H1 (cell line): ENCODE measurements at regions not wholly inside any gene's neighbourhood (a gene's known extent, or its start where the extent isn't known, plus 50 kb on each side); places are given as distances from the start of the nearest gene placed in this dataset.

Experiments used
- CTCF ChIA-PET: fragments of 300-600 bp; sonication (Branson Sonifier 250); formaldehyde crosslinking; loops from one replicate; lab custom pipeline; 2021; ENCODE audit not compliant: partially characterized antibody; lab: Charles Lee
- POLR2A ChIA-PET: fragments of 300-600 bp; sonication (Branson Sonifier 250); formaldehyde crosslinking; loops from one replicate; lab custom pipeline; 2021; ENCODE audit warnings: inconsistent platforms; ENCODE audit not compliant: partially characterized antibody; lab: Charles Lee
- DNase-seq, 2 experiments: peaks; one replicate each; pipeline versions ENCODE4 v3.0.0 to v3.0.0-alpha.2; 2010 to 2022; ENCODE audit warnings: low spot score in 2 of 2, low read depth in 1 of 2, mixed read lengths in 1 of 2
- FAIRE-seq: peaks from 2 replicates; lab custom pipeline; 2011; peaks lifted over from hg19 to GRCh38; lab: Jason Lieb, UNC
- H2AFZ ChIP-seq: 2 replicates; pipeline ENCODE4 v1.8.1; 2012; ENCODE audit warnings: low read length, inconsistent platforms
- H2AK5ac ChIP-seq: 2 replicates; pipeline ENCODE4 v1.6.1; 2013; ENCODE audit warnings: low read depth, low read length
- H2BK120ac ChIP-seq: replicated peaks from 2 replicates; pipeline ENCODE3; 2013; ENCODE audit warnings: low read depth, low read length, inconsistent platforms
- H2BK12ac ChIP-seq: 2 replicates; pipeline ENCODE4 v1.6.1; 2013; ENCODE audit warnings: low read depth, low read length
- H2BK15ac ChIP-seq: 2 replicates; pipeline ENCODE4 v1.6.1; 2013; ENCODE audit warnings: low read length
- H2BK20ac ChIP-seq: 2 replicates; pipeline ENCODE4 v1.6.1; 2013; ENCODE audit warnings: low read length
- H2BK5ac ChIP-seq: 2 replicates; pipeline ENCODE4 v1.6.1; 2013; ENCODE audit warnings: low read depth, low read length
- H3K14ac ChIP-seq: 2 replicates; pipeline ENCODE4 v1.6.1; 2013; ENCODE audit warnings: inconsistent platforms; ENCODE audit not compliant: insufficient read length
- H3K18ac ChIP-seq: 2 replicates; pipeline ENCODE4 v1.6.1; 2013; ENCODE audit warnings: low read length; ENCODE audit errors: extremely low read depth
- H3K23ac ChIP-seq: 2 replicates; pipeline ENCODE4 v1.6.1; 2013; ENCODE audit warnings: inconsistent platforms; ENCODE audit not compliant: insufficient read length
- H3K23me2 ChIP-seq: 2 replicates; pipeline ENCODE4 v1.6.1; 2013; ENCODE audit warnings: low read depth, low read length
- H3K27ac ChIP-seq: 2 replicates; pipeline ENCODE4 v1.6.1; 2011; ENCODE audit warnings: low read depth, low read length, inconsistent platforms
- H3K27me3 ChIP-seq, 4 experiments: replicated peaks in 1 of 4; 1 replicate in 1 of 4; 2 replicates in 3 of 4; pipeline versions ENCODE4 v1.6.1 to v1.8.1; 2011 to 2013; ENCODE audit warnings: low read length in 3 of 4, mild to moderate bottlenecking in 3 of 4, inconsistent platforms in 2 of 4, mixed read lengths in 2 of 4, moderate library complexity in 1 of 4; ENCODE audit not compliant: control insufficient read depth in 3 of 4, insufficient read depth in 3 of 4; ENCODE audit errors: extremely low read depth in 1 of 4
- H3K36me3 ChIP-seq, 4 experiments: 2 replicates each; pipeline versions ENCODE4 v1.6.1 to v1.8.1; 2011 to 2013; ENCODE audit warnings: mild to moderate bottlenecking in 4 of 4, low read length in 3 of 4, moderate library complexity in 2 of 4, control low read depth in 1 of 4, inconsistent platforms in 1 of 4; ENCODE audit not compliant: insufficient read depth in 4 of 4, control insufficient read depth in 2 of 4
- H3K4ac ChIP-seq: replicated peaks from 2 replicates; pipeline ENCODE3; 2013; ENCODE audit warnings: low read length, low read depth, mixed read lengths, inconsistent platforms; ENCODE audit not compliant: insufficient read length
- H3K4me1 ChIP-seq, 4 experiments: replicated peaks in 1 of 4; 1 replicate in 1 of 4; 2 replicates in 3 of 4; pipeline versions ENCODE4 v1.6.1 to v1.8.1; 2011 to 2013; ENCODE audit warnings: low read length in 3 of 4, inconsistent platforms in 2 of 4, mixed read lengths in 1 of 4; ENCODE audit not compliant: insufficient read depth in 4 of 4, control insufficient read depth in 3 of 4
- H3K4me2 ChIP-seq, 2 experiments: 2 replicates each; pipeline versions ENCODE4 v1.6.1 to v1.8.1; 2011 to 2013; ENCODE audit warnings: low read depth in 2 of 2, low read length in 2 of 2, control low read depth in 1 of 2, inconsistent platforms in 1 of 2, mild to moderate bottlenecking in 1 of 2; ENCODE audit not compliant: insufficient read depth in 1 of 2
- H3K4me3 ChIP-seq, 4 experiments: fragments of 200-600, 300-600 bp in 1 of 4; sonication (generic), shearing (Covaris generic), sonication (Bioruptor Twin) in 1 of 4; 2 replicates each; pipeline versions ENCODE4 v1.5.1 to v1.8.1; 2011 to 2016; ENCODE audit warnings: low read length in 4 of 4, low read depth in 3 of 4, control low read depth in 2 of 4, inconsistent platforms in 2 of 4, mild to moderate bottlenecking in 2 of 4, mixed read lengths in 1 of 4, moderate library complexity in 1 of 4; ENCODE audit not compliant: insufficient read depth in 2 of 4; ENCODE audit errors: extremely low read depth in 1 of 4
- H3K56ac ChIP-seq: replicated peaks from 2 replicates; pipeline ENCODE3; 2013; ENCODE audit warnings: low read depth, mild to moderate bottlenecking, mixed read lengths, low read length, inconsistent platforms; ENCODE audit not compliant: insufficient read length
- H3K79me1 ChIP-seq: 2 replicates; pipeline ENCODE4 v1.6.1; 2013; ENCODE audit warnings: low read depth, low read length, control low read depth
- H3K79me2 ChIP-seq, 2 experiments: 2 replicates each; pipeline versions ENCODE4 v1.6.1 to v1.8.1; 2012 to 2013; ENCODE audit warnings: low read length in 2 of 2, mild to moderate bottlenecking in 2 of 2, inconsistent platforms in 1 of 2; ENCODE audit not compliant: insufficient read depth in 2 of 2, control insufficient read depth in 1 of 2
- H3K9ac ChIP-seq, 4 experiments: replicated peaks in 1 of 4; 1 replicate in 1 of 4; 2 replicates in 3 of 4; pipeline versions ENCODE4 v1.6.1 to v1.8.1; 2011 to 2013; ENCODE audit warnings: low read depth in 3 of 4, low read length in 3 of 4, control low read depth in 2 of 4, mild to moderate bottlenecking in 2 of 4, moderate library complexity in 2 of 4, inconsistent platforms in 1 of 4; ENCODE audit errors: extremely low read depth in 1 of 4
- H3K9me3 ChIP-seq, 2 experiments: 2 replicates each; pipeline versions ENCODE4 v1.6.1 to v1.8.1; 2012 to 2013; ENCODE audit warnings: mild to moderate bottlenecking in 2 of 2, moderate library complexity in 2 of 2, control low read depth in 1 of 2, inconsistent platforms in 1 of 2, low read depth in 1 of 2, low read length in 1 of 2, mixed read lengths in 1 of 2; ENCODE audit not compliant: insufficient read depth in 2 of 2
- H4K20me1 ChIP-seq, 2 experiments: replicated peaks in 1 of 2; 2 replicates each; pipeline versions ENCODE3 to v1.8.1; 2011 to 2013; ENCODE audit warnings: inconsistent platforms in 2 of 2, low read length in 2 of 2, mild to moderate bottlenecking in 1 of 2; ENCODE audit not compliant: insufficient read depth in 2 of 2, control insufficient read depth in 1 of 2
- H4K5ac ChIP-seq: 2 replicates; pipeline ENCODE4 v1.6.1; 2013; ENCODE audit warnings: low read length, low read depth, mixed read lengths, inconsistent platforms; ENCODE audit not compliant: insufficient read length
- H4K8ac ChIP-seq: 2 replicates; pipeline ENCODE4 v1.8.0; 2013; ENCODE audit warnings: mild to moderate bottlenecking, moderate library complexity, low read length, inconsistent platforms; ENCODE audit not compliant: insufficient read depth; ENCODE audit errors: extremely low read depth
- H4K91ac ChIP-seq: replicated peaks from 2 replicates; pipeline ENCODE3; 2013; ENCODE audit warnings: low read length, mixed read lengths, inconsistent platforms; ENCODE audit not compliant: insufficient read length
- EZH2 ChIP-seq: fragments of 200-600 bp; sonication (generic); IDR thresholded peaks from 2 replicates; pipeline ENCODE4 v1.7.1; 2012; ENCODE audit warnings: low read depth, mild to moderate bottlenecking, moderate library complexity, low read length, inconsistent platforms; ENCODE audit not compliant: severe bottlenecking
- WGBS, 2 experiments: shearing (Covaris generic) in 1 of 2; methylation state at CpG; one replicate each; pipeline versions ENCODE4 v1.1.6 to v1.1.7; 2013 to 2015; ENCODE audit warnings: low lambda C conversion rate in 2 of 2, mixed read lengths in 2 of 2, inconsistent platforms in 1 of 2, low coverage in 1 of 2, missing lambda C conversion rate in 1 of 2; ENCODE audit not compliant: insufficient replicate concordance in 2 of 2, insufficient coverage in 1 of 2, insufficient read length in 1 of 2; ENCODE audit errors: extremely low coverage in 1 of 2, missing lambda C conversion rate in 1 of 2; 5-methylcytosine and 5-hydroxymethylcytosine counted together

DNA sequence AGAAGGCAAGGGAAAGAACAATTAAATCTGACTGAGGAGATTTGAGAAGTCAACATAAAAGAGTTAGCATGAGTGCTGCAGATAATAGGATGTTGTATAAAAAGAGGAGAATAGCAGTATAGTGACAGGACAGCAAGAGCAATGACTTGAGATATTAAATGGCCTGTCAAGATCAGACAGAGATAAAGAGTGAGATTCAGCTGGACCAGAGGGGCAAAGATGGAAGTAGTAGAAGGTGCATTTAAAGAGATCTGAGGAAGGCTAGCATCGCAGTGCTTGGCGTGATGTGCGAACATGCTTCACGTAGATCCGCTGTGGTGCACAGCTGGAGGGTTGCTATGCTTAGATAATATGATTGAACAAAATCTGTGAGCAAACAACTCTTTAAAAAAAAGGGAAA is 1422.6 kb upstream of the CDH8 start:
- H2BK5ac ChIP-seq: no peak overlapping the region
- no peak overlapping the region for H2AFZ ChIP-seq
- H4K91ac ChIP-seq: no peak overlapping the region
- ChIA-PET CTCF (no interaction called here), POLR2A (no interaction called here)
- H2BK15ac ChIP-seq: no peak overlapping the region
- no peaks in the 10 kb centered on the region for H4K20me1 ChIP-seq
- no peaks in the 10 kb centered on the region for H3K79me1 ChIP-seq
- H2BK12ac ChIP-seq: no peak overlapping the region
- no peaks in the 10 kb centered on the region for H3K36me3 ChIP-seq
- H2BK20ac ChIP-seq: no peak overlapping the region
- H3K79me2 ChIP-seq: no peaks in the 10 kb centered on the region
- no peak overlapping the region for H3K14ac ChIP-seq
- no peak overlapping the region for H2BK120ac ChIP-seq
- no peak overlapping the region for H3K27ac ChIP-seq
- no peak overlapping the region for H3K56ac ChIP-seq
- H3K4me3 ChIP-seq: no peak overlapping the region
- H3K9me3 ChIP-seq: no peaks in the 10 kb centered on the region
- H3K18ac ChIP-seq: no peak overlapping the region
- H3K9ac ChIP-seq: no peak overlapping the region
- peaks cover 0 to 3% (median 0%) of the 10 kb centered on the region in 4 experiments; a peak in 1 of 7 replicates for H3K4me1 ChIP-seq
- FAIRE-seq: no peak
- no peak overlapping the region for H3K4me2 ChIP-seq
- H3K27me3 ChIP-seq: no peaks in the 10 kb centered on the region
- no peak for DNase-seq
- H3K4ac ChIP-seq: no peak overlapping the region
- 98% methylated on average over 5 of the region's 5 CpGs; no CpG with 5 or more reads in 1 of the 2 experiments for WGBS, 2 experiments
- H4K8ac ChIP-seq: no peak overlapping the region
- no peaks in the 10 kb centered on the region for H3K23me2 ChIP-seq
- no peak overlapping the region for H3K23ac ChIP-seq
- H4K5ac ChIP-seq: no peak overlapping the region
- no peak overlapping the region for H2AK5ac ChIP-seq
- no peak for TF ChIP-seq EZH2
